GM12878 (cell line): ENCODE measurements at regions not wholly inside any gene's neighbourhood (a gene's known extent, or its start where the extent isn't known, plus 50 kb on each side); places are given as distances from the start of the nearest gene placed in this dataset.

ENCODE experiments used
- BHLHE40 ChIP-seq, 2 experiments: fragments of 450-650 bp in 1 of 2; IDR thresholded peaks; 2 replicates each; pipeline ENCODE4 v1.6.1; 2011 to 2017; ENCODE audit warnings: low read depth in 2 of 2, borderline replicate concordance in 1 of 2, improper control_type of control experiment in 1 of 2, low read length in 1 of 2, mild to moderate bottlenecking in 1 of 2
- CBFB ChIP-seq: IDR thresholded peaks from 2 replicates; pipeline ENCODE4 v1.6.1; 2016; ENCODE audit warnings: antibody characterized with exemption, low read depth
- CREB1 ChIP-seq: IDR thresholded peaks from 2 replicates; pipeline ENCODE4 v1.6.1; 2012; ENCODE audit warnings: low read depth, mild to moderate bottlenecking, inconsistent platforms
- CTCF ChIP-seq, 3 experiments: IDR thresholded peaks in 2 of 3; conservative IDR thresholded peaks in 1 of 3; 2 replicates each; pipeline ENCODE4 v1.5.1; 2011; ENCODE audit warnings: low read depth in 3 of 3, low read length in 3 of 3, mild to moderate bottlenecking in 3 of 3, control low read depth in 2 of 3, moderate library complexity in 2 of 3, inconsistent platforms in 1 of 3, mixed read lengths in 1 of 3; ENCODE audit not compliant: control insufficient read depth in 2 of 3, insufficient read depth in 1 of 3; ENCODE audit errors: extremely low read depth in 1 of 3
- SP1 ChIP-seq: IDR thresholded peaks from one replicate; pipeline ENCODE4 v1.6.1; 2011; ENCODE audit warnings: low read depth, low read length
- ZZZ3 ChIP-seq: IDR thresholded peaks from 2 replicates; pipeline ENCODE4 v1.6.1; 2011; ENCODE audit warnings: low read depth; ENCODE audit not compliant: control insufficient read depth, insufficient read length
- TF ChIP-seq, protein P1 (sequence below): fragments of 450-650 bp; IDR thresholded peaks from 2 replicates; pipeline ENCODE4 v1.6.1; 2016; ENCODE audit warnings: mild to moderate bottlenecking

DNA sequence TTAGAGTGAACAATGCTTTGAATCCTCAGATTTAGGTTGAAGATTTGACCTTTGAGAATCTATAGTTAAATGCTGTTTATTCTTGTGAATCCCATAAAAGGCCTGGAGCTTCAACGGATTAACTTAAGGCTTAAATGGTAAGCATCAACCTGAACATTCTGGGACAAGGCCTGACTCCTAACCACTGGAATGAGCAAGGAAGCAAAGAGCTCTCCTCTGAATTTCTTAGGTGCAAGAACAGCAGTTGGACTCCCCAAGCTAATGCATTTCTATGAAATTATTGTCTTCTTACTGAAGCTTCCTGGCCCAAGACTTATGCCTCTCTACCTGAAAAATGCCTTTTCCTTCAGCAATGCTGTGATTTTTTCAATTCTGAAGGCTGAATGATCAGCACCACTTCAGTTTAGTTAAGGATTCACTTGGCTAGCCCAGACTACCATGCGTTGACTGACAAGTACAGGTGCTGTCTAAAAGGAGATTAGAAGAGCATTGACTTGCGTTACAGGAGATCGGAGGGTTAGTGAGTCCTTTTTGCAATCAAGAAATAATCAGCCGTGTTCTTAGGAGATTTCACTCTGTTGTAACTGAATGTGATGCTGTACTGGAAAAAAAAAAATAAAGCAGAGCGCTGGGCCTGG is 178.5 kb downstream of the ZC3H11B start:
- no peak for TF ChIP-seq BHLHE40 (IDR thresholded peaks at IDR 0.05; ENCODE audit: borderline replicate concordance in 1 of 2, low read depth in 2 of 2, low read length in 1 of 2)
- no peak for TF ChIP-seq CREB1
- TF ChIP-seq CBFB: no peak
- no peak for TF ChIP-seq CTCF (IDR thresholded peaks at IDR 0.05 in 2 of 3, conservative IDR thresholded peaks at IDR 0.05 in 1 of 3; ENCODE audit: control insufficient read depth in 2 of 3, extremely low read depth in 1 of 3, insufficient read depth in 1 of 3, low read depth in 3 of 3, low read length in 3 of 3)
- no peak for TF ChIP-seq ZZZ3
- TF ChIP-seq, protein P1, sequence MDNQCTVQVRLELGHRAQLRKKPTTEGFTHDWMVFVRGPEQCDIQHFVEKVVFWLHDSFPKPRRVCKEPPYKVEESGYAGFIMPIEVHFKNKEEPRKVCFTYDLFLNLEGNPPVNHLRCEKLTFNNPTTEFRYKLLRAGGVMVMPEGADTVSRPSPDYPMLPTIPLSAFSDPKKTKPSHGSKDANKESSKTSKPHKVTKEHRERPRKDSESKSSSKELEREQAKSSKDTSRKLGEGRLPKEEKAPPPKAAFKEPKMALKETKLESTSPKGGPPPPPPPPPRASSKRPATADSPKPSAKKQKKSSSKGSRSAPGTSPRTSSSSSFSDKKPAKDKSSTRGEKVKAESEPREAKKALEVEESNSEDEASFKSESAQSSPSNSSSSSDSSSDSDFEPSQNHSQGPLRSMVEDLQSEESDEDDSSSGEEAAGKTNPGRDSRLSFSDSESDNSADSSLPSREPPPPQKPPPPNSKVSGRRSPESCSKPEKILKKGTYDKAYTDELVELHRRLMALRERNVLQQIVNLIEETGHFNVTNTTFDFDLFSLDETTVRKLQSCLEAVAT: no peak
- no peak for TF ChIP-seq SP1
